ENCODE measurements at regions not wholly inside any gene's neighbourhood (a gene's known extent, or its start where the extent isn't known, plus 50 kb on each side); places are given as distances from the start of the nearest gene placed in this dataset.

DNA sequence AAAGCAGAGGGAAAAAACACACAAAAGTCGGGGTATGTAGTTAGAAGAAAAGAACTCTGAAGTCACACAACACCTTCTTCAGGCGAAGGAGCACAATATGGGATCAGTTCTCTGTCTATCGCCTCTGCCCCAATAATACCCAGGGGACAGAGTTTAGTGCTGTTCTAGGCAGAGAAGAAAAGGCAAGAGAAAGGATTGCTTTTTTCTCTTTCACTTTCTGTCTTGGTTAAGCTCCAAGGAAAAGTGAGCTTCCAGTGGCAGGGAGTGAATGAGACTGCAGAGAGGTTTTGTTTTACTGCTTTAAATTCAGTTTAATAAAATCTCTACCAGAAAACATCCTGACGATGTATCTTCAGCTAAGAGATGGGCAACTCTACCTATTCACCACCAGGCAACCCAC lies 86.6 kb upstream of the STXBP5 start:
- no peak for ATAC-seq
- no peak for DNase-seq
- Mint-ChIP-seq H3K36me3 (ENCODE audit: insufficient read depth) (peaks cover 4% of the 10 kb centered on the region), H3K27me3 (ENCODE audit: low read depth) (no peaks in the 10 kb centered on the region), H3K9me3 (peaks cover 4% of the 10 kb centered on the region), H3K4me3 (no peak overlapping the region), H3K4me1 (ENCODE audit: low read depth) (no peaks in the 10 kb centered on the region)

DNA sequence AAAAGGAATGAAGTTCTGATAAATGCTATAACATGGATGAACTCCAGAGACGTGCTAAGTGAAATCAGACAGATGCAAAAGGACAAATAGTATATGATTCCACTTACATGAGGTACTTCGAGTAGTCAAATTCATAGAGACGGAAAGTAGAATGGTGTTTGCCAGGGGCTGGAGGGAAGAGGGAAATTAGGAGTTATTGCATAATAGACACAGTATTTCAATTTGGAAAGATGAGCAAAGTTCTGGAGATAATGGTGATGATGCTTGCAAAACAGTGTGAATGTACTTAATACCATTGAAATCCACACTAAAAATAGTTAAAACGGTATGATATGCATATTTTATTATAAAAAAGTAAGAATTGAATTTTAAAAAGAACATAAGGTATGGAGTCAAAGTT lies 84.9 kb upstream of the STXBP5 start:
- H3K27me3 Mint-ChIP-seq (ENCODE audit: low read depth): no peaks in the 10 kb centered on the region
- no peak for ATAC-seq
- no peaks in the 10 kb centered on the region for H3K4me1 Mint-ChIP-seq (ENCODE audit: low read depth)
- H3K4me3 Mint-ChIP-seq: no peak overlapping the region
- H3K36me3 Mint-ChIP-seq (ENCODE audit: insufficient read depth): peaks cover 4% of the 10 kb centered on the region
- no peak for DNase-seq
- H3K9me3 Mint-ChIP-seq: peaks cover 4% of the 10 kb centered on the region

DNA sequence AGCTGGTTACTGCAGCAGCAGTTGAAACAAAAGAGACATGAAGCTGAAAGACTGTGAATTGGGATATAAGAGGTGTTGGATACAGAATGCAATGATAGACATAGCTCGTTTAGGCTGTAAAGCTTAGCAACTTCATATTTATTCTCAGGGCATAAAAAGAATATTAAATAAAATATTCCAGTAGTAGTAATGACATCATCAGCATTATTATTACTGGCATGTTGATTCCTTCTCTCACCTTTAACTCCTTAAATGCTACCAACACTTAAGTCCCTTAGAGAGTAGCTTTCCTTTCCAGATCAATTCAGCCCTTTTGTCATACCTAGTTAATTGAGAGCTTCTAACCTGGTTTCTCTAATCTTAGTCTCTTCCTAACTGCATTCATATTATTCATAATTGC lies 81.4 kb upstream of the STXBP5 start:
- no peak for ATAC-seq
- Mint-ChIP-seq H3K4me1 (ENCODE audit: low read depth) (no peaks in the 10 kb centered on the region), H3K9me3 (peaks cover 4% of the 10 kb centered on the region), H3K27me3 (ENCODE audit: low read depth) (peaks cover 2% of the 10 kb centered on the region), H3K36me3 (ENCODE audit: insufficient read depth) (peaks cover 4% of the 10 kb centered on the region), H3K4me3 (no peak overlapping the region)
- no peak for DNase-seq

DNA sequence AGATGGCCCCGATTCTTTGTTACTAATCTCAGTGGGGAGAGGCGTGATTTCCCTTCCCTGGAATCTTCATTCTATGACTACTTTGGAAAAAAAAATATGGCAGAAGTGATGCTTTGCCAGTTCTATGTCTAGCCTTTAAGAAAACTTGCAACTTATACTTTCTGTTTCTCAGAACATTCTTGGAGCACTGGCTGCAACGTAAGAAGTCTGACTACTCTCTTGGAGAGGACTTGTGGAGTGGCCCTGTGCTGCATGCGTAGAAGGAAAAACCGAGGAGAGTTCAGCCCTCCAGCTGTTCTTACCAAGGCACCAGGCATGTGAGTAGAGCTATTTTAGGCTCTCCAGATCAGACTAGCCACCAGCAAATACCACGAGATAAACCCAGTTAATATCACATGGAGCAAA lies 77.6 kb upstream of the STXBP5 start:
- Mint-ChIP-seq H3K27me3 (ENCODE audit: low read depth) (peaks cover 2% of the 10 kb centered on the region), H3K36me3 (ENCODE audit: insufficient read depth) (no peaks in the 10 kb centered on the region), H3K4me3 (no peak overlapping the region), H3K4me1 (ENCODE audit: low read depth) (no peaks in the 10 kb centered on the region), H3K9me3 (no peaks in the 10 kb centered on the region)
- no peak for ATAC-seq
- DNase-seq: no peak

DNA sequence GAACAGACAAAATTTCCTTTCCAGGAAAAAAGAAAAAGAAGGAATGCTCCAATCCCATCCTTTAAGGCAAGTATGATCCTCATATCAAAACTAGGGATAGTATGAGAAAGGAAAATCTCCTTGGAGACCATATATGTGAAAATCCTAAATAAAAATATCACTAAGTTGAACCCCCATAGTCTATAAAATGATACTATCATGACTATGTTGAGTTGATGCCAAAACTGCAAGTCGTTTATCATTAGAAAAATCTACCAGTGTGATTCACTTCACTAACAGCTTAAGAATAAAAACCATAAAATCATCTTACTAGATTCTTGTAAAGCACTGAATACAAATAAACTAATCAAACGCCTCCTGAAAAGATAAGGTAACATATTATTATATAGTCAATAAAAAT lies 76.6 kb upstream of the STXBP5 start:
- no peaks in the 10 kb centered on the region for H3K4me1 Mint-ChIP-seq (ENCODE audit: low read depth)
- H3K27me3 Mint-ChIP-seq (ENCODE audit: low read depth): peaks cover 2% of the 10 kb centered on the region
- H3K4me3 Mint-ChIP-seq: no peak overlapping the region
- no peaks in the 10 kb centered on the region for H3K9me3 Mint-ChIP-seq
- DNase-seq (no peak), ATAC-seq (no peak)
- no peaks in the 10 kb centered on the region for H3K36me3 Mint-ChIP-seq (ENCODE audit: insufficient read depth)

DNA sequence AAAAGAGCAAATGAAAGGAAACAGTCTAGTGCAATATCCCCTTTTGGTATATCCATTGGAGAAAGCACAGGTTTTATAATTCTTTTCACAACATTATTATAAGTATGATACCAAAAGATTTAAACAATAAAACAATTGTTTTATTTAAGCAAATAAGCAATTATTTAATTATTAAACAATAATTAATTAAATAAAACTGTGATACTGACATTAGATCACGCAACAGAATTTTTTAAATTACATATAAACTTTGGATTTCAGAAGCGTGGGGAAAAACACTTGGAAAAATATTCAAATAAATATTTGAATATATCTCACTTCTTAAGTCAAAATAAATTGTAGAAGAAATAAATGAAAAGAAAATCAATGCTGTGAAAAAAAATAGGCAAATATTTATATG lies 76.2 kb upstream of the STXBP5 start:
- Mint-ChIP-seq H3K36me3 (ENCODE audit: insufficient read depth) (no peaks in the 10 kb centered on the region), H3K27me3 (ENCODE audit: low read depth) (peaks cover 2% of the 10 kb centered on the region), H3K9me3 (no peaks in the 10 kb centered on the region), H3K4me1 (ENCODE audit: low read depth) (no peaks in the 10 kb centered on the region), H3K4me3 (no peak overlapping the region)
- ATAC-seq (no peak), DNase-seq (no peak)

DNA sequence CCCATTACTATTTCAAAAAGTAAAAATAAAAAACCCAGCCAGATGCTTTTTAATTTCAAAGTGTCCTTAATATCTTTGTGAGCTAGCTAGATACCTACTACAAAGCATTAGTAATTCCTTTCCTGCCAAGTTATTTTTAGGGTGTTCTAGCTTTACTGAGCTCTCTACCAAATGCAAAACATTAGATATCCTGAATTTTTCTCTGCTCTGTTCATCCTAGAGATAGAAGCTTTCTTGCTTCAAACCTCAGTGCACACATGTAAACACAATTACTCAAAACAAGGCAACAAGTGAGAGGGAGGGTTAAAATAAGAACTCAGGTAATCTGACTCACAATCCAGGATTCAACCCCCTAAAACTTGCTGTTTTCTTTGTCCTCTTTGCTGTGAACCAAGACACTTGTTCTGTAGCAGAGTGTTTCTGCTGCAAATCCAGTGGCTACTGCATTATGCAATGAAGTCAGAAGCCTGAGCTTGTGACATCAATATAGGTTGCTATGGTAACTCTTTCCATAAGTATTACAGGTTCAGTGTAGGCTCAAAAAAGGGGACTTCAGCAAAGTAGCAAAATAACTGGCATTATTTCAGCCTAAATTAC lies 72.6 kb upstream of the STXBP5 start:
- Mint-ChIP-seq H3K27me3 (ENCODE audit: low read depth) (peaks cover 4% of the 10 kb centered on the region), H3K4me3 (no peak overlapping the region), H3K36me3 (ENCODE audit: insufficient read depth) (no peaks in the 10 kb centered on the region), H3K9me3 (no peaks in the 10 kb centered on the region), H3K4me1 (ENCODE audit: low read depth) (peaks cover 7% of the 10 kb centered on the region)
- no peak for DNase-seq
- no peak for ATAC-seq

DNA sequence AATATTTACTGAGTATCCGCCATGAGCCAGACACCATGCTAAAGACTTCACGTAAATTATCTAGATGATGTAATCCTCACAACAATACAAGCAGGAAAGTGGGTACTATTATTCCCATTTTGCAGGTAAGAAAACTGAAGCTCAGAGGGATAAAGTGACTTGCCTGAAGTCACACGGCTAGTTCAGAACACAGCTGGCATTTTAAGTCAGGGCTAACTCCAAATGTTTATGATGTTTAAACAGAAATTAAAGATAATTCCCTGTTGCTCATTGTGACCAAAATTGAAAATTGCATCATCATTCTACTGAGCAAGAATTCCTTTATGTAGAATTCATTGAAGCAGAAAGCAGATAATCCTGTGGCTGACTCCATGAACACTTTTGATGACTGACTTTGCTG lies 71.3 kb upstream of the STXBP5 start:
- no peak for DNase-seq

DNA sequence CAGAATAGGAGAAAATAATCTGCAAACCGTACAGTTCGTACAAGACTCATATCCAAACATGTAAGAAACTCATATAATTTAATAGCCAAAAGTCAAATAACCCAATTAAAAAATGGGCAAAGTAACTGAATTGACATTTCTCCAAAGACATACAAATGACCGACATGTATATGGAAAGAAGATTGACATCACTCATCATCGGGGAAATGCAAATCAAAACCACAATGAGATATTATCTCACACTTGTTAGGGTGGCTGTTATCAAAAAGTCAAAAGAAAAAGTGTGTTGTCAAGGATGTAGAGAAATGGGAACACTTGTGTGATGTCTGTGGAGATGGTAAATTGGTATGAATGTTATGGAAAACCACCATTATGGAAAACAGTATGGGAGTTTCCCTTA lies 70.5 kb upstream of the STXBP5 start:
- DNase-seq: no peak
- no peaks in the 10 kb centered on the region for H3K36me3 Mint-ChIP-seq (ENCODE audit: insufficient read depth)
- H3K4me3 Mint-ChIP-seq: no peak overlapping the region
- H3K9me3 Mint-ChIP-seq: no peaks in the 10 kb centered on the region
- H3K4me1 Mint-ChIP-seq (ENCODE audit: low read depth): peaks cover 7% of the 10 kb centered on the region
- no peak for ATAC-seq
- peaks cover 3% of the 10 kb centered on the region for H3K27me3 Mint-ChIP-seq (ENCODE audit: low read depth)

More for the DNA sequence above, 71.3 kb upstream of the STXBP5 start:
- Mint-ChIP-seq H3K36me3 (ENCODE audit: insufficient read depth) (no peaks in the 10 kb centered on the region), H3K4me3 (no peak overlapping the region), H3K9me3 (no peaks in the 10 kb centered on the region), H3K27me3 (ENCODE audit: low read depth) (peaks cover 3% of the 10 kb centered on the region), H3K4me1 (ENCODE audit: low read depth) (peaks cover 7% of the 10 kb centered on the region)
- ATAC-seq: no peak

DNA sequence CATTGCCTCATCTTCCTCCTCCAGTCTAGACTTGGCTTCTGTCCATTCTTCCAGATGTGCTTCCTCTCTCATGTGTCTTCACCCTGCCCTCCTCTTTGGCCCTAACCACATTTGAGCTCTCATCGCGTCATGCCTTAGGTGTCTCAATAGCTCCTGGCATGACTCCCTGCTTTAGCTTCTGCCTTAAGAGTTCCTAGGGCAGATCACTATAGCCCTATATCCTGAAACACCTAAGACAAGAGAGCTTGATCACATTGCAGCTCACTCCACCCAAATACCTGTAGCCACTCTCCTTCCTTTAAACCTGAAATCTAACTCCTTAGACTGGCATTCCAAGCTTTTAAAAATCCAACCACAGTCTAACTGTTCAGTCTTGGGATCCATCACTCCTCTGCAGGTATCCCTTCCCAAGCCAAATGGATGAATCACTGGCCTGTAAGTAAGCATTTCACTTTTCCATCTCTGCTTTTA lies 69.0 kb upstream of the STXBP5 start:
- peaks cover 7% of the 10 kb centered on the region for H3K4me1 Mint-ChIP-seq (ENCODE audit: low read depth)
- H3K27me3 Mint-ChIP-seq (ENCODE audit: low read depth): peaks cover 3% of the 10 kb centered on the region
- no peak overlapping the region for H3K4me3 Mint-ChIP-seq
- ATAC-seq: no peak
- H3K9me3 Mint-ChIP-seq: no peaks in the 10 kb centered on the region
- DNase-seq: no peak
- no peaks in the 10 kb centered on the region for H3K36me3 Mint-ChIP-seq (ENCODE audit: insufficient read depth)

DNA sequence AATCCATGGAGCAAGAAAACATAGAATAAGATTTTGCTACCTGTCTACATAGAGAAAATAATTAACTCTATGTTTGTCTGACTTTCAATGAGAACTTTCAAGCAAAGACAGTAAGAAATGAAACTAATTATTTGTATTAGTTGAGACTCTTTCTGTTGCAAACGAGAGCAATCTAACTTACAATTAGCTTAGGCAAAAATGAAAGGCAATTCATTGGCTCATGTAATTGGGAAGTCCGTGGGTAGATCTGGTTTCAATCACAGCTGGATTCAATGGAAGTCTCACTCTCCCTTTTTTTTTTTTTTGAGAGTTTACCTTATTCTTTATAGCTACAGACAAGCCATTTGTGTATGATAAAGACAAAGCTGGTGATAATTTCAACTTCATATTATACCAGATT lies 68.2 kb upstream of the STXBP5 start:
- ATAC-seq (no peak), DNase-seq (no peak)
- peaks cover 7% of the 10 kb centered on the region for H3K4me1 Mint-ChIP-seq (ENCODE audit: low read depth)
- peaks cover 3% of the 10 kb centered on the region for H3K27me3 Mint-ChIP-seq (ENCODE audit: low read depth)
- H3K4me3 Mint-ChIP-seq: no peak overlapping the region
- no peaks in the 10 kb centered on the region for H3K9me3 Mint-ChIP-seq
- no peaks in the 10 kb centered on the region for H3K36me3 Mint-ChIP-seq (ENCODE audit: insufficient read depth)

DNA sequence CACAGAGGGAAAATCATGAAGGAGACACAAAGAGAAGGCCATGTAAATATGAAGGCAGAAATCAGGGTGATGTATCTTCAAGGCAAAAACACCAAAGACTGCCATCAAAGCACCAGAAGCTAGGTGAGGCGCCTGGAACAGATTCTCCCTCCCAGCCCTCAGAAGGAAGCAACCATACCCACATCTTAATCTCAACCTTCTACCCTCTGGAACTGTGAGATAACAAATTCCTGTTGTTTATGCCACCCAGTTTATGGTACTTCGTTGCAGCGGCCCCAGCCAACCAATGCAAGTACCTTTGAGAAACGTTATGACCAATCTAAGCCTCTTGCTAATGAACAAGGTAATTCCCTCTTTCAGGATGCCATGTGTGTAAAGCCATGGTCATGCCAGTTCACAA lies 66.2 kb upstream of the STXBP5 start:
- ATAC-seq (no peak), DNase-seq (no peak)
- peaks cover 3% of the 10 kb centered on the region for H3K27me3 Mint-ChIP-seq (ENCODE audit: low read depth)
- H3K4me1 Mint-ChIP-seq (ENCODE audit: low read depth): peaks cover 7% of the 10 kb centered on the region
- no peak overlapping the region for H3K4me3 Mint-ChIP-seq
- no peaks in the 10 kb centered on the region for H3K36me3 Mint-ChIP-seq (ENCODE audit: insufficient read depth)
- no peaks in the 10 kb centered on the region for H3K9me3 Mint-ChIP-seq

DNA sequence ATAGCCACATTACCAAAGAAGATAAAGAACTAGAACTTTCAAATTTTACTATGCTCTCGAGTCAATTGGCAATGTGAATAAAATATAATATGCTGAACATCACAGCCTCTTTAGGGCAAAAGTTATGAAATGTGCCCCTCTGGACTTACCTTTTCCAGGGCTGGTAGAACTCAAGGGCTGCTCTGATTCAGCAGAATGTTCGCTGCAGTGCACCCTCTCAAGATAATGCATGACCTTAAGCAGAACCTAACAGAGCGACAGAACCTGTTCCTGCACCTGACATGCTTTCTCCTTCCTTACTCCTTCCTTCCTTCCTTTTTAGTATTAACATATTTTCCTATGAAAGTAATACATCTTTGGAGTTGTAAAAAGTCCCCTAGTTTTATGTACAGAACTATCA lies 65.4 kb upstream of the STXBP5 start:
- H3K9me3 Mint-ChIP-seq: no peaks in the 10 kb centered on the region
- ATAC-seq (no peak), DNase-seq (no peak)
- H3K4me3 Mint-ChIP-seq: no peak overlapping the region
- no peaks in the 10 kb centered on the region for H3K36me3 Mint-ChIP-seq (ENCODE audit: insufficient read depth)
- H3K4me1 Mint-ChIP-seq (ENCODE audit: low read depth): peaks cover under 1% of the 10 kb centered on the region
- H3K27me3 Mint-ChIP-seq (ENCODE audit: low read depth): peaks cover 3% of the 10 kb centered on the region

DNA sequence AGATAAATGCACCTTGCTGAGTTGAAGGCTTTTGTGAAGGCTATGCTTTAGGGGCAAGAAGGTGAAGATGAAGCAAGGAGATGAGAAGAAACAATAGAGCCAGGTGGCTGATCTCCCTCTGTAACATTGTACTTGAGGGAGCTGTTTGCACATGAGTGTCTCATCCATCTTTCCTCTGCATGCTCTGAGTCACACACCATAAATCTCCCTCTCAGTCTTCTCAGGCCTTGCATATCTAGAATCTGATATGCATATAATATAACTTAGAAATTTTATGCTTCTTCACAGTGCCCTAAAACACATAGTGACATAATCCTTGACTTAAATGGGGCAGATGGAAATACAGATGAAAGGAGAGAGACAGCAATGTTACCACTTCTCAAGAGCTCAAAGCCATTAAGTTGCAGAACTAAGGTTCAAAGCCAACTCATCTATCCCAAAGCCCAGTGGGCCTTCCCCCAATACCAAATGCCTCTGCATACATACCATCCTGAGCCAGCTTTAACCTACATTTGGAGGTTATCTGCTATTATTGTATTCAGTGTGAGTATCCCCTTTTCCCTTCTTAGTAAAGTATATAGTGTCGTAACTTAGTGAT lies 62.4 kb upstream of the STXBP5 start:
- no peak for ATAC-seq
- no peaks in the 10 kb centered on the region for H3K9me3 Mint-ChIP-seq
- no peak for DNase-seq

DNA sequence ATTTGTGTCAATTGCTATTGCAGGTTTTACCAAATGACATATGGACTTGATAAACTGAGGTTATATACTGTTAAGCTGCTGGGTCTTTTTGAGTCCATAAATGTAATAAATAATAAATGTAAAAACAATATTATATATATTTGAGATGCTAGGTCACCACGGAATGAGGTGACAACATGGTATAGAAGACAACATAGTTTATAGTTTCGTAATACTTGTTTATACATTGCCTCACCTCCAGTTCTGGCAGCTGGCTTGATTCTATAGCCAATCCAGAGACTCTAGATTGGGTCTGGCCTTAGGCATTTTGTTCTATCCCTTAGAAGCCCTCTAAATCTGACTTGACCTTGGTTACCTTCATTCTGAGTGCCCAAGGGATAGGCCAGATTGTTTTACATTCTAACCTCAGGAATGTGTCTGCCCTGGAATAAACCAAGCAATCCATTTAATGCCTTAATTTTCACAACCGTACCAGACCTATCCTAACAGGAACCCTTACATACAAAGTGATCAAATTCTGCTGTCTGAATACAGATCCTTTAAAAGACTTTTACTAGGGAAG lies 61.5 kb upstream of the STXBP5 start:
- H3K4me3 Mint-ChIP-seq: no peak overlapping the region
- H3K9me3 Mint-ChIP-seq: no peaks in the 10 kb centered on the region
- H3K4me1 Mint-ChIP-seq (ENCODE audit: low read depth): no peaks in the 10 kb centered on the region
- ATAC-seq (no peak), DNase-seq (no peak)
- no peaks in the 10 kb centered on the region for H3K36me3 Mint-ChIP-seq (ENCODE audit: insufficient read depth)
- H3K27me3 Mint-ChIP-seq (ENCODE audit: low read depth): no peaks in the 10 kb centered on the region

More for the DNA sequence above, 62.4 kb upstream of the STXBP5 start:
- no peaks in the 10 kb centered on the region for H3K27me3 Mint-ChIP-seq (ENCODE audit: low read depth)
- H3K4me1 Mint-ChIP-seq (ENCODE audit: low read depth): no peaks in the 10 kb centered on the region
- H3K4me3 Mint-ChIP-seq: no peak overlapping the region
- H3K36me3 Mint-ChIP-seq (ENCODE audit: insufficient read depth): no peaks in the 10 kb centered on the region

Measured in activated T-cell treated with anti-CD3 and anti-CD28 coated beads, Interleukin-2, amount 50 U/mL, for 4 hours (primary cell).